GM12878 (cell line): ENCODE measurements at regions not wholly inside any gene's neighbourhood (a gene's known extent, or its start where the extent isn't known, plus 50 kb on each side); places are given as distances from the start of the nearest gene placed in this dataset.

Source experiments
- BACH1 ChIP-seq: fragments of 450-650 bp; IDR thresholded peaks from 2 replicates; pipeline ENCODE4 v1.6.1; 2017; ENCODE audit warnings: mild to moderate bottlenecking, borderline replicate concordance
- EZH2 ChIP-seq: IDR thresholded peaks from 2 replicates; pipeline ENCODE4 v1.6.1; 2012; ENCODE audit warnings: low read depth, mild to moderate bottlenecking, control low read depth, inconsistent platforms, low read length, borderline replicate concordance; ENCODE audit not compliant: control insufficient read depth
- HDGF ChIP-seq: fragments of 450-650 bp; IDR thresholded peaks from 2 replicates; pipeline ENCODE4 v1.6.1; 2016; ENCODE audit warnings: antibody characterized with exemption
- MYB ChIP-seq: fragments of 150-350 bp; IDR thresholded peaks from 2 replicates; pipeline ENCODE4 v1.6.1; 2014; ENCODE audit warnings: mild to moderate bottlenecking, low read depth, low read length, borderline replicate concordance
- NFXL1 ChIP-seq: fragments of 450-650 bp; IDR thresholded peaks from 2 replicates; pipeline ENCODE4 v1.6.1; 2017; ENCODE audit warnings: antibody characterized with exemption, mild to moderate bottlenecking, borderline replicate concordance
- RAD21 ChIP-seq: IDR thresholded peaks from 2 replicates; pipeline ENCODE4 v1.6.1; 2011; ENCODE audit warnings: mild to moderate bottlenecking, low read depth, low read length, moderate library complexity; ENCODE audit not compliant: insufficient read depth
- TARDBP ChIP-seq: IDR thresholded peaks from 2 replicates; pipeline ENCODE4 v1.6.1; 2016; ENCODE audit warnings: borderline replicate concordance
- TCF12 ChIP-seq: IDR thresholded peaks from 2 replicates; pipeline ENCODE4 v1.6.1; 2011; ENCODE audit warnings: low read depth, mild to moderate bottlenecking, low read length
- TF ChIP-seq, protein P1 (sequence below): IDR thresholded peaks from 2 replicates; pipeline ENCODE4 v1.6.1; 2012; ENCODE audit warnings: low read depth, low read length, improper control_type of control experiment
- TF ChIP-seq, protein P2 (sequence below): fragments of 450-650 bp; IDR thresholded peaks from 2 replicates; pipeline ENCODE4 v1.6.1; 2017; ENCODE audit warnings: mild to moderate bottlenecking, moderate library complexity
- TF ChIP-seq, protein P3 (sequence below): IDR thresholded peaks from 2 replicates; pipeline ENCODE4 v1.6.1; 2011; ENCODE audit warnings: low read depth, mild to moderate bottlenecking, low read length, moderate library complexity, borderline replicate concordance; ENCODE audit errors: extremely low read depth
- TF ChIP-seq, protein P4 (sequence below): IDR thresholded peaks from 2 replicates; pipeline ENCODE4 v1.6.1; 2012; ENCODE audit warnings: low read depth, low read length, improper control_type of control experiment
- TF ChIP-seq, protein P5 (sequence below): fragments of 450-650 bp; IDR thresholded peaks from 2 replicates; pipeline ENCODE4 v1.6.1; 2017; ENCODE audit warnings: mild to moderate bottlenecking, low read depth, inconsistent platforms; ENCODE audit not compliant: poor library complexity, severe bottlenecking
- TF ChIP-seq, protein P6 (sequence below): fragments of 450-650 bp; IDR thresholded peaks from 2 replicates; pipeline ENCODE4 v1.6.1; 2017; ENCODE audit warnings: mild to moderate bottlenecking, moderate library complexity
- TF ChIP-seq, protein P7 (sequence below): fragments of 450-650 bp; IDR thresholded peaks from 2 replicates; pipeline ENCODE4 v1.6.1; 2018; ENCODE audit warnings: borderline replicate concordance, mild to moderate bottlenecking; ENCODE audit not compliant: partially characterized antibody

DNA sequence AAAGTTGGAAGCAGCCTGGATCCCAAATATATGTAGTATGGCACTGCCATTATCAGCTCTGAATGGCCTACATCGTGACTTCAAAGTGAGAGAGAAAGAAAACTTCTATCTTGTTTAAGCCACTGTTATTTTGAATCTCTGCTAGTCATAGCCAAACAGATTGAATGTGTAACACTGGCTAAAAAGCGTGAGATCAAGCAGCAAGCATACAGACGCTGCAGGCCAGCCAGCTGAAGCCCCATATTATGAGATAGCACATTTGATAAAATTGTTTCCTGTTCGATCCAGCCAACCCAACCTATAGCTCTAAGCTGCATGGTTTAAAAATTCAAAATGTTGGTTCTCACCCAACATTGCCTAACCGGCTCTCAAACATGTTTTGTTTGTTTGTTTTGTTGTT lies 95.0 kb downstream of the DUSP6 start (continued):
- no peak for TF ChIP-seq TARDBP
- no peak for TF ChIP-seq MYB
- no peak for TF ChIP-seq RAD21
- TF ChIP-seq EZH2, result no peak
- TF ChIP-seq, protein P1, sequence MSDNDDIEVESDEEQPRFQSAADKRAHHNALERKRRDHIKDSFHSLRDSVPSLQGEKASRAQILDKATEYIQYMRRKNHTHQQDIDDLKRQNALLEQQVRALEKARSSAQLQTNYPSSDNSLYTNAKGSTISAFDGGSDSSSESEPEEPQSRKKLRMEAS, result no peak
- no peak for TF ChIP-seq BACH1
- TF ChIP-seq, protein P2, sequence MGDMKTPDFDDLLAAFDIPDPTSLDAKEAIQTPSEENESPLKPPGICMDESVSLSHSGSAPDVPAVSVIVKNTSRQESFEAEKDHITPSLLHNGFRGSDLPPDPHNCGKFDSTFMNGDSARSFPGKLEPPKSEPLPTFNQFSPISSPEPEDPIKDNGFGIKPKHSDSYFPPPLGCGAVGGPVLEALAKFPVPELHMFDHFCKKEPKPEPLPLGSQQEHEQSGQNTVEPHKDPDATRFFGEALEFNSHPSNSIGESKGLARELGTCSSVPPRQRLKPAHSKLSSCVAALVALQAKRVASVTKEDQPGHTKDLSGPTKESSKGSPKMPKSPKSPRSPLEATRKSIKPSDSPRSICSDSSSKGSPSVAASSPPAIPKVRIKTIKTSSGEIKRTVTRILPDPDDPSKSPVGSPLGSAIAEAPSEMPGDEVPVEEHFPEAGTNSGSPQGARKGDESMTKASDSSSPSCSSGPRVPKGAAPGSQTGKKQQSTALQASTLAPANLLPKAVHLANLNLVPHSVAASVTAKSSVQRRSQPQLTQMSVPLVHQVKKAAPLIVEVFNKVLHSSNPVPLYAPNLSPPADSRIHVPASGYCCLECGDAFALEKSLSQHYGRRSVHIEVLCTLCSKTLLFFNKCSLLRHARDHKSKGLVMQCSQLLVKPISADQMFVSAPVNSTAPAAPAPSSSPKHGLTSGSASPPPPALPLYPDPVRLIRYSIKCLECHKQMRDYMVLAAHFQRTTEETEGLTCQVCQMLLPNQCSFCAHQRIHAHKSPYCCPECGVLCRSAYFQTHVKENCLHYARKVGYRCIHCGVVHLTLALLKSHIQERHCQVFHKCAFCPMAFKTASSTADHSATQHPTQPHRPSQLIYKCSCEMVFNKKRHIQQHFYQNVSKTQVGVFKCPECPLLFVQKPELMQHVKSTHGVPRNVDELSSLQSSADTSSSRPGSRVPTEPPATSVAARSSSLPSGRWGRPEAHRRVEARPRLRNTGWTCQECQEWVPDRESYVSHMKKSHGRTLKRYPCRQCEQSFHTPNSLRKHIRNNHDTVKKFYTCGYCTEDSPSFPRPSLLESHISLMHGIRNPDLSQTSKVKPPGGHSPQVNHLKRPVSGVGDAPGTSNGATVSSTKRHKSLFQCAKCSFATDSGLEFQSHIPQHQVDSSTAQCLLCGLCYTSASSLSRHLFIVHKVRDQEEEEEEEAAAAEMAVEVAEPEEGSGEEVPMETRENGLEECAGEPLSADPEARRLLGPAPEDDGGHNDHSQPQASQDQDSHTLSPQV, result no peak
- TF ChIP-seq, protein P3, sequence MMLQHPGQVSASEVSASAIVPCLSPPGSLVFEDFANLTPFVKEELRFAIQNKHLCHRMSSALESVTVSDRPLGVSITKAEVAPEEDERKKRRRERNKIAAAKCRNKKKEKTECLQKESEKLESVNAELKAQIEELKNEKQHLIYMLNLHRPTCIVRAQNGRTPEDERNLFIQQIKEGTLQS, result no peak
- TF ChIP-seq, protein P4, sequence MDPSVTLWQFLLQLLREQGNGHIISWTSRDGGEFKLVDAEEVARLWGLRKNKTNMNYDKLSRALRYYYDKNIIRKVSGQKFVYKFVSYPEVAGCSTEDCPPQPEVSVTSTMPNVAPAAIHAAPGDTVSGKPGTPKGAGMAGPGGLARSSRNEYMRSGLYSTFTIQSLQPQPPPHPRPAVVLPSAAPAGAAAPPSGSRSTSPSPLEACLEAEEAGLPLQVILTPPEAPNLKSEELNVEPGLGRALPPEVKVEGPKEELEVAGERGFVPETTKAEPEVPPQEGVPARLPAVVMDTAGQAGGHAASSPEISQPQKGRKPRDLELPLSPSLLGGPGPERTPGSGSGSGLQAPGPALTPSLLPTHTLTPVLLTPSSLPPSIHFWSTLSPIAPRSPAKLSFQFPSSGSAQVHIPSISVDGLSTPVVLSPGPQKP, result no peak
- TF ChIP-seq, protein P5, sequence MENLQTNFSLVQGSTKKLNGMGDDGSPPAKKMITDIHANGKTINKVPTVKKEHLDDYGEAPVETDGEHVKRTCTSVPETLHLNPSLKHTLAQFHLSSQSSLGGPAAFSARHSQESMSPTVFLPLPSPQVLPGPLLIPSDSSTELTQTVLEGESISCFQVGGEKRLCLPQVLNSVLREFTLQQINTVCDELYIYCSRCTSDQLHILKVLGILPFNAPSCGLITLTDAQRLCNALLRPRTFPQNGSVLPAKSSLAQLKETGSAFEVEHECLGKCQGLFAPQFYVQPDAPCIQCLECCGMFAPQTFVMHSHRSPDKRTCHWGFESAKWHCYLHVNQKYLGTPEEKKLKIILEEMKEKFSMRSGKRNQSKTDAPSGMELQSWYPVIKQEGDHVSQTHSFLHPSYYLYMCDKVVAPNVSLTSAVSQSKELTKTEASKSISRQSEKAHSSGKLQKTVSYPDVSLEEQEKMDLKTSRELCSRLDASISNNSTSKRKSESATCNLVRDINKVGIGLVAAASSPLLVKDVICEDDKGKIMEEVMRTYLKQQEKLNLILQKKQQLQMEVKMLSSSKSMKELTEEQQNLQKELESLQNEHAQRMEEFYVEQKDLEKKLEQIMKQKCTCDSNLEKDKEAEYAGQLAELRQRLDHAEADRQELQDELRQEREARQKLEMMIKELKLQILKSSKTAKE, result no peak
- TF ChIP-seq, protein P6, sequence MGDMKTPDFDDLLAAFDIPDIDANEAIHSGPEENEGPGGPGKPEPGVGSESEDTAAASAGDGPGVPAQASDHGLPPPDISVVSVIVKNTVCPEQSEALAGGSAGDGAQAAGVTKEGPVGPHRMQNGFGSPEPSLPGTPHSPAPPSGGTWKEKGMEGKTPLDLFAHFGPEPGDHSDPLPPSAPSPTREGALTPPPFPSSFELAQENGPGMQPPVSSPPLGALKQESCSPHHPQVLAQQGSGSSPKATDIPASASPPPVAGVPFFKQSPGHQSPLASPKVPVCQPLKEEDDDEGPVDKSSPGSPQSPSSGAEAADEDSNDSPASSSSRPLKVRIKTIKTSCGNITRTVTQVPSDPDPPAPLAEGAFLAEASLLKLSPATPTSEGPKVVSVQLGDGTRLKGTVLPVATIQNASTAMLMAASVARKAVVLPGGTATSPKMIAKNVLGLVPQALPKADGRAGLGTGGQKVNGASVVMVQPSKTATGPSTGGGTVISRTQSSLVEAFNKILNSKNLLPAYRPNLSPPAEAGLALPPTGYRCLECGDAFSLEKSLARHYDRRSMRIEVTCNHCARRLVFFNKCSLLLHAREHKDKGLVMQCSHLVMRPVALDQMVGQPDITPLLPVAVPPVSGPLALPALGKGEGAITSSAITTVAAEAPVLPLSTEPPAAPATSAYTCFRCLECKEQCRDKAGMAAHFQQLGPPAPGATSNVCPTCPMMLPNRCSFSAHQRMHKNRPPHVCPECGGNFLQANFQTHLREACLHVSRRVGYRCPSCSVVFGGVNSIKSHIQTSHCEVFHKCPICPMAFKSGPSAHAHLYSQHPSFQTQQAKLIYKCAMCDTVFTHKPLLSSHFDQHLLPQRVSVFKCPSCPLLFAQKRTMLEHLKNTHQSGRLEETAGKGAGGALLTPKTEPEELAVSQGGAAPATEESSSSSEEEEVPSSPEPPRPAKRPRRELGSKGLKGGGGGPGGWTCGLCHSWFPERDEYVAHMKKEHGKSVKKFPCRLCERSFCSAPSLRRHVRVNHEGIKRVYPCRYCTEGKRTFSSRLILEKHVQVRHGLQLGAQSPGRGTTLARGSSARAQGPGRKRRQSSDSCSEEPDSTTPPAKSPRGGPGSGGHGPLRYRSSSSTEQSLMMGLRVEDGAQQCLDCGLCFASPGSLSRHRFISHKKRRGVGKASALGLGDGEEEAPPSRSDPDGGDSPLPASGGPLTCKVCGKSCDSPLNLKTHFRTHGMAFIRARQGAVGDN, result no peak
- TF ChIP-seq, protein P7, sequence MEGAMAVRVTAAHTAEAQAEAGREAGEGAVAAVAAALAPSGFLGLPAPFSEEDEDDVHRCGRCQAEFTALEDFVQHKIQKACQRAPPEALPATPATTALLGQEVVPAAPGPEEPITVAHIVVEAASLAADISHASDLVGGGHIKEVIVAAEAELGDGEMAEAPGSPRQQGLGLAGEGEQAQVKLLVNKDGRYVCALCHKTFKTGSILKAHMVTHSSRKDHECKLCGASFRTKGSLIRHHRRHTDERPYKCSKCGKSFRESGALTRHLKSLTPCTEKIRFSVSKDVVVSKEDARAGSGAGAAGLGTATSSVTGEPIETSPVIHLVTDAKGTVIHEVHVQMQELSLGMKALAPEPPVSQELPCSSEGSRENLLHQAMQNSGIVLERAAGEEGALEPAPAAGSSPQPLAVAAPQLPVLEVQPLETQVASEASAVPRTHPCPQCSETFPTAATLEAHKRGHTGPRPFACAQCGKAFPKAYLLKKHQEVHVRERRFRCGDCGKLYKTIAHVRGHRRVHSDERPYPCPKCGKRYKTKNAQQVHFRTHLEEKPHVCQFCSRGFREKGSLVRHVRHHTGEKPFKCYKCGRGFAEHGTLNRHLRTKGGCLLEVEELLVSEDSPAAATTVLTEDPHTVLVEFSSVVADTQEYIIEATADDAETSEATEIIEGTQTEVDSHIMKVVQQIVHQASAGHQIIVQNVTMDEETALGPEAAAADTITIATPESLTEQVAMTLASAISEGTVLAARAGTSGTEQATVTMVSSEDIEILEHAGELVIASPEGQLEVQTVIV, result no peak
- TF ChIP-seq HDGF, result no peak
- no peak for TF ChIP-seq TCF12
- no peak for TF ChIP-seq NFXL1
